K562 (cell line): ENCODE measurements at regions not wholly inside any gene's neighbourhood (a gene's known extent, or its start where the extent isn't known, plus 50 kb on each side); places are given as distances from the start of the nearest gene placed in this dataset.

ENCODE experiments used
- ATAC-seq: fragments of 200-7000 bp; cut with Tn5 transposase; 3 replicates; pipeline ENCODE4 v1.9.1; 2020; ENCODE audit warnings: moderate library complexity
- BruUV-seq: library from RNA; stranded (reverse); fragments of 400-500 nt; replicated peaks from 2 replicates; lab custom pipeline; 2021; lab: Mats Ljungman, UMichigan
- CTCF ChIA-PET: fragments of 300-600 bp; formaldehyde crosslinking; extraction: SDS; loops from one replicate; lab custom pipeline; 2021; ENCODE audit warnings: low intra/inter-chr PET ratio; lab: Yijun Ruan, JAX
- POLR2A ChIA-PET: fragments of 300-600, 350-650 bp; sonication (Branson Sonifier 250); formaldehyde crosslinking; extraction: SDS; loops from one replicate; lab custom pipeline; 2021; ENCODE audit warnings: antibody characterized with exemption, inconsistent platforms; lab: Yijun Ruan, JAX
- DNase-seq, 4 experiments: peaks; one replicate each; pipeline versions ENCODE4 v3.0.0 to v3.0.0-alpha.2; 2011 to 2018; ENCODE audit warnings: low spot score in 3 of 4, mixed read lengths in 3 of 4; ENCODE audit errors: extremely low read depth in 1 of 4
- FAIRE-seq: peaks from 2 replicates; lab custom pipeline; 2011; peaks lifted over from hg19 to GRCh38; lab: Jason Lieb, UNC
- H2AFZ ChIP-seq: 2 replicates; pipeline ENCODE4 v1.6.0; 2011; ENCODE audit warnings: low read depth, low read length, control low read depth, inconsistent platforms
- H3K27ac ChIP-seq: fragments of 200-600 bp; 3 replicates; pipeline ENCODE4 v1.8.0; 2011; ENCODE audit warnings: low read depth, mild to moderate bottlenecking, control low read depth, inconsistent platforms, low read length, moderate library complexity, mixed read lengths; ENCODE audit errors: extremely low read depth
- H3K27me3 ChIP-seq, 2 experiments: fragments of 300-600 bp in 1 of 2; 2 replicates in 1 of 2; 3 replicates in 1 of 2; pipeline versions ENCODE4 v1.6.0 to v1.8.0; 2011; ENCODE audit warnings: inconsistent platforms in 2 of 2, low read length in 2 of 2, mild to moderate bottlenecking in 1 of 2, mixed read lengths in 1 of 2, moderate library complexity in 1 of 2; ENCODE audit not compliant: control insufficient read depth in 2 of 2, insufficient read depth in 2 of 2
- H3K36me3 ChIP-seq: fragments of 300-600 bp; 3 replicates; pipeline ENCODE4 v1.8.0; 2011; ENCODE audit warnings: mild to moderate bottlenecking, low read length, inconsistent platforms; ENCODE audit not compliant: control insufficient read depth, insufficient read depth
- H3K4me1 ChIP-seq, 2 experiments: fragments of 200-600 bp in 1 of 2; replicated peaks in 1 of 2; 2 replicates in 1 of 2; 3 replicates in 1 of 2; pipeline versions ENCODE4 v1.5.1 to v1.8.0; 2011; ENCODE audit warnings: inconsistent platforms in 2 of 2, low read length in 2 of 2, mild to moderate bottlenecking in 1 of 2, mixed read lengths in 1 of 2, moderate library complexity in 1 of 2; ENCODE audit not compliant: control insufficient read depth in 2 of 2, insufficient read depth in 2 of 2
- H3K4me2 ChIP-seq: 2 replicates; pipeline ENCODE4 v1.6.1; 2011; ENCODE audit warnings: low read length, control low read depth, inconsistent platforms, mixed read lengths; ENCODE audit not compliant: insufficient read depth
- H3K4me3 ChIP-seq: fragments of 200-600 bp; sonication (generic), shearing (Covaris generic); 2 replicates; pipeline ENCODE4 v1.5.1; 2016; ENCODE audit warnings: control low read depth, inconsistent platforms
- H3K79me2 ChIP-seq: fragments of 200-600 bp; 3 replicates; pipeline ENCODE4 v1.8.0; 2011; ENCODE audit warnings: low read length, inconsistent platforms; ENCODE audit not compliant: control insufficient read depth, insufficient read depth
- H3K9ac ChIP-seq, 2 experiments: 2 replicates each; pipeline versions ENCODE4 v1.6.0 to v1.6.1; 2011; ENCODE audit warnings: low read depth in 2 of 2, low read length in 2 of 2, control low read depth in 1 of 2, inconsistent platforms in 1 of 2, mild to moderate bottlenecking in 1 of 2, mixed read lengths in 1 of 2; ENCODE audit not compliant: insufficient read depth in 1 of 2
- H3K9me1 ChIP-seq: one replicate; pipeline ENCODE4 v1.6.0; 2011; ENCODE audit warnings: inconsistent platforms, mild to moderate bottlenecking, low read length, moderate library complexity; ENCODE audit not compliant: control insufficient read depth, insufficient read depth
- H3K9me3 ChIP-seq: replicated peaks from 2 replicates; pipeline ENCODE4 v1.5.1; 2011; ENCODE audit warnings: low read depth, low read length, inconsistent platforms; ENCODE audit not compliant: control insufficient read depth, insufficient read depth
- H4K20me1 ChIP-seq: replicated peaks from 2 replicates; pipeline ENCODE4 v1.6.1; 2011; ENCODE audit warnings: low read length, inconsistent platforms, mixed read lengths; ENCODE audit not compliant: control insufficient read depth, insufficient read depth
- CCNT2 ChIP-seq: IDR thresholded peaks from 2 replicates; pipeline ENCODE4 v1.6.1; 2011; ENCODE audit warnings: borderline replicate concordance, low read depth, mild to moderate bottlenecking, moderate library complexity, mixed read lengths, low read length; ENCODE audit not compliant: insufficient read length; ENCODE audit errors: extremely low read depth
- DPF2 ChIP-seq: fragments of 450-650 bp; IDR thresholded peaks from 2 replicates; pipeline ENCODE4 v1.6.1; 2016
- FOXK1 ChIP-seq: sonication (generic); formaldehyde crosslinking; IDR thresholded peaks from 2 replicates; pipeline ENCODE4 v1.8.0; 2022; ENCODE audit warnings: missing genetic modification reagents, mild to moderate bottlenecking, borderline replicate concordance
- GABPA ChIP-seq: fragments of 200-800 bp; sonication (Bioruptor generic); conservative IDR thresholded peaks from 2 replicates; pipeline ENCODE4 v1.6.1; 2016; ENCODE audit warnings: low read depth, missing genetic modification characterization, missing compliant biosample characterization
- HNRNPUL1 ChIP-seq: fragments of 200-400 bp; formaldehyde crosslinking; IDR thresholded peaks from 2 replicates; pipeline ENCODE4 v1.6.1; 2017; ENCODE audit warnings: low read length
- JUN ChIP-seq, 2 experiments: sonication (generic) in 1 of 2; formaldehyde crosslinking in 1 of 2; IDR thresholded peaks; 2 replicates each; pipeline versions ENCODE4 v1.6.1 to v1.8.0; 2012 to 2022; ENCODE audit warnings: borderline replicate concordance in 2 of 2, mild to moderate bottlenecking in 2 of 2, improper control_type of control experiment in 1 of 2, low read depth in 1 of 2, low read length in 1 of 2, missing genetic modification reagents in 1 of 2
- MCM3 ChIP-seq: fragments of 450-650 bp; IDR thresholded peaks from 2 replicates; pipeline ENCODE4 v1.6.1; 2016
- MED1 ChIP-seq: sonication (generic); formaldehyde crosslinking; IDR thresholded peaks from 2 replicates; pipeline ENCODE4 v1.8.1; 2023; ENCODE audit warnings: missing genetic modification reagents, borderline replicate concordance
- MYBL2 ChIP-seq, 2 experiments: fragments of 450-650 bp in 1 of 2; sonication (generic) in 1 of 2; formaldehyde crosslinking in 1 of 2; IDR thresholded peaks; 2 replicates each; pipeline versions ENCODE4 v1.6.1 to v1.8.1; 2017 to 2022; ENCODE audit warnings: borderline replicate concordance in 1 of 2, inconsistent platforms in 1 of 2, low read depth in 1 of 2, mild to moderate bottlenecking in 1 of 2, missing genetic modification reagents in 1 of 2, moderate library complexity in 1 of 2
- MYNN ChIP-seq, 2 experiments: sonication (generic); formaldehyde crosslinking in 1 of 2; IDR thresholded peaks; 2 replicates each; pipeline versions ENCODE4 v1.5.0 to v1.6.1; 2016 to 2020; ENCODE audit warnings: antibody characterized with exemption in 1 of 2, missing genetic modification reagents in 1 of 2
- POLR3A ChIP-seq: IDR thresholded peaks from 2 replicates; pipeline ENCODE4 v1.6.1; 2011; ENCODE audit warnings: borderline replicate concordance, mild to moderate bottlenecking, moderate library complexity; ENCODE audit not compliant: insufficient read length, insufficient read depth; ENCODE audit errors: extremely low read depth
- RFX7 ChIP-seq: fragments of 250-450 bp; sonication (Bioruptor Pico); IDR thresholded peaks from 2 replicates; pipeline ENCODE4 v1.5.1; 2021; ENCODE audit warnings: mild to moderate bottlenecking
- TAF7 ChIP-seq: fragments of 450-650 bp; IDR thresholded peaks from 2 replicates; pipeline ENCODE4 v1.6.1; 2016; ENCODE audit warnings: missing genetic modification characterization, missing compliant biosample characterization
- WGBS: fragments of 100-300 bp; shearing (Covaris generic); methylation state at CpG from one replicate; pipeline ENCODE4 v1.1.6; 2016; ENCODE audit warnings: low coverage, mixed read lengths; ENCODE audit not compliant: insufficient coverage; ENCODE audit errors: missing lambda C conversion rate; 5-methylcytosine and 5-hydroxymethylcytosine counted together
- in situ Hi-C: fragments of 300-500 bp; cut with MboI; formaldehyde crosslinking; loops from 4 replicates; pipeline ENCODE4 v1.15.0; 2018; ENCODE audit warnings: inconsistent platforms, mixed read lengths
- intact Hi-C: fragments of 100-400 bp; cut with micrococcal nuclease; formaldehyde crosslinking; loops from 2 replicates; pipeline ENCODE4 v1.14.2; 2022
- TF ChIP-seq, protein P1 (sequence below): fragments of 450-650 bp; formaldehyde crosslinking; IDR thresholded peaks from 2 replicates; pipeline ENCODE4 v1.4.0; 2020; ENCODE audit warnings: mild to moderate bottlenecking, mixed read lengths

DNA sequence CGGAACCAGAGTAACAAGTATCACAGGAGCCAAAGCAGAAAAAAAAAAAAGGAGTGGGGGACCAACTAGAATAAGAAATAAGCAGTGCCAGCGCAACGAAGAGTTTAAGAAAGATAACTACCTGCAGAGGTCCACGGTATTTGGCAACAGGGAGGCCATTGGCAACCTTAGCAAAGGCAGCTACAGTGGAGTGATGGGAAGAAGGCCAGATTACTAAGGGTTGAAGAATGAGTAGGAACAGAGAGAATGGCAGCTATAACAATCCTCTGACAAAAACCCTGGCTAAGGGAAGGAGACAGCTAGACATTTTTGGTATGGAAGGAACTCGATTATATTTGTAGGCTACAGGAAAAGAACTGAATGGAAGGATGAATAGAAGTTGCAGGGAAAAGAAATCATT, 93.4 kb upstream of the DMAC1 start (continued):
- TF ChIP-seq GABPA (tag) (no peak), MYBL2 (IDR thresholded peaks at IDR 0.05; ENCODE audit: low read depth) (no peak), MYBL2 (CRISPR knock-in tag; IDR thresholded peaks at IDR 0.05; ENCODE audit: borderline replicate concordance) (no peak), DPF2 (no peak)

DNA sequence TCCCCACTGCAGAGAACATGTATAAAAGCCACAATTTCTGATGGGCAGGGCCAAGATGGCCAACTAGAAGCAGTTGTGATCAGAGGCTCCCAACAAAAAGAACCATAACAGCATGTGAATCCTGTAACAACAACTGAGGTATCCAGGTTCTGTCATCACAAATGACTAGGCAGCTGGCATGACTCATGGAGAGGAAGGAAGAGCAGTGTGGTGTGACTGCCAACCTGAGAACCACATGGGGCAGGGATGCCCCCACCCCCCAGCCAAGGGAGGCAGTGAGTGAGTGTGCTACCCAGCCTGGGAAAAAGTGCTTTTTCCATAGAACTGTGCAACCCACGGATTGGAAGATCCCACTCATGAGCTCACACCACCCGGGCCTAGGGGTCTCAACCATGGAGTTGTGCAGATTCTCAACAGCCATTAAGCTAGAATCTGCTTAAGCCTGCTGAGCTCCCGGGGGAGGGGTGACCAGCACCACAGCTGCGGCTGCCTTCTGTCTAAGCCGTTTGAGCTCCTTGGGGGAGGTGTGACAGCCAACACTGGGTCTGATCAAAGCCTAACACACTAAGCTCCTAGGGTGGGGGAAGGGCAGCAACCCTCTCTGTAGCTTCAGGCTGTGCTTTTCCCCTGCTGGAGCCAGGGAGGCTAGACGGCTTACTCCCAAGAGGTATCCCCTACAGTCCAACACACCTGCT, 80.1 kb upstream of the DMAC1 start:
- no peaks in the 10 kb centered on the region for H3K9me1 ChIP-seq
- intact Hi-C loops: no loop called here
- no peak overlapping the region for H3K9ac ChIP-seq
- TF ChIP-seq CCNT2: no peak
- TF ChIP-seq TAF7 (tag): no peak
- TF ChIP-seq JUN (IDR thresholded peaks at IDR 0.05; ENCODE audit: borderline replicate concordance, low read depth, low read length): no peak
- TF ChIP-seq JUN (CRISPR knock-in tag; IDR thresholded peaks at IDR 0.05; ENCODE audit: borderline replicate concordance): no peak
- no peak for TF ChIP-seq MED1
- TF ChIP-seq RFX7 (CRISPR knock-in tag): no peak
- no peak for TF ChIP-seq FOXK1 (CRISPR knock-in tag)
- TF ChIP-seq MYNN (IDR thresholded peaks at IDR 0.05): no peak
- TF ChIP-seq MYNN (CRISPR knock-in tag; IDR thresholded peaks at IDR 0.05): no peak
- no peak for TF ChIP-seq POLR3A
- TF ChIP-seq MCM3: no peak
- TF ChIP-seq HNRNPUL1: no peak
- TF ChIP-seq, protein P1, sequence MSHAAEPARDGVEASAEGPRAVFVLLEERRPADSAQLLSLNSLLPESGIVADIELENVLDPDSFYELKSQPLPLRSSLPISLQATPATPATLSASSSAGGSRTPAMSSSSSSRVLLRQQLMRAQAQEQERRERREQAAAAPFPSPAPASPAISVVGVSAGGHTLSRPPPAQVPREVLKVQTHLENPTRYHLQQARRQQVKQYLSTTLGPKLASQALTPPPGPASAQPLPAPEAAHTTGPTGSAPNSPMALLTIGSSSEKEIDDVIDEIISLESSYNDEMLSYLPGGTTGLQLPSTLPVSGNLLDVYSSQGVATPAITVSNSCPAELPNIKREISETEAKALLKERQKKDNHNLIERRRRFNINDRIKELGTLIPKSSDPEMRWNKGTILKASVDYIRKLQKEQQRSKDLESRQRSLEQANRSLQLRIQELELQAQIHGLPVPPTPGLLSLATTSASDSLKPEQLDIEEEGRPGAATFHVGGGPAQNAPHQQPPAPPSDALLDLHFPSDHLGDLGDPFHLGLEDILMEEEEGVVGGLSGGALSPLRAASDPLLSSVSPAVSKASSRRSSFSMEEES (CRISPR knock-in tag): no peak
- H3K4me1 ChIP-seq: no peaks in the 10 kb centered on the region
- no peak overlapping the region for H3K27ac ChIP-seq
- no peak overlapping the region for H2AFZ ChIP-seq
- no peak overlapping the region for H3K4me2 ChIP-seq
- 0% methylated on average over 5 of the region's 6 CpGs for WGBS
- DNase-seq: no peak
- no peaks in the 10 kb centered on the region for H3K79me2 ChIP-seq
- no peaks in the 10 kb centered on the region for H3K36me3 ChIP-seq
- in situ Hi-C loops: no loop called here
- H4K20me1 ChIP-seq: no peaks in the 10 kb centered on the region
- no peaks in the 10 kb centered on the region for H3K27me3 ChIP-seq
- H3K4me3 ChIP-seq: no peak overlapping the region
- BruUV-seq: no TSS peak
- POLR2A ChIA-PET: no interaction called here
- CTCF ChIA-PET: no interaction called here
- H3K9me3 ChIP-seq: no peaks in the 10 kb centered on the region
- no peak for FAIRE-seq
- ATAC-seq: no peak
